Neural cell (in vitro differentiated cells): ENCODE measurements at regions not wholly inside any gene's neighbourhood (a gene's known extent, or its start where the extent isn't known, plus 50 kb on each side); places are given as distances from the start of the nearest gene placed in this dataset.

ENCODE experiments used
- H2AFZ ChIP-seq: fragments of 200-600, 300-800 bp; sonication (generic), shearing (Covaris generic); 2 replicates; pipeline ENCODE4 v1.6.0; 2014; ENCODE audit warnings: low read depth, mild to moderate bottlenecking, antibody characterized with exemption, low read length, moderate library complexity
- H3F3A ChIP-seq: fragments of 200-600 bp; shearing (Covaris generic); 2 replicates; pipeline ENCODE4 v1.6.1; 2016; ENCODE audit warnings: mild to moderate bottlenecking, moderate library complexity, mixed read lengths, antibody characterized with exemption, low read length; ENCODE audit not compliant: insufficient read depth, poor library complexity, severe bottlenecking
- H3K27ac ChIP-seq: fragments of 200-600, 300-800 bp; sonication (generic), shearing (Covaris generic); 2 replicates; pipeline ENCODE4 v1.5.1; 2014; ENCODE audit warnings: mild to moderate bottlenecking, low read length, moderate library complexity
- H3K27me3 ChIP-seq: fragments of 300-800, 200-600 bp; sonication (generic), shearing (Covaris generic); 2 replicates; pipeline ENCODE4 v1.6.0; 2014; ENCODE audit warnings: mild to moderate bottlenecking, low read depth, low read length, moderate library complexity; ENCODE audit not compliant: insufficient read depth
- H3K36me3 ChIP-seq: fragments of 300-800, 200-600 bp; sonication (generic), shearing (Covaris generic); 2 replicates; pipeline ENCODE4 v1.5.1; 2014; ENCODE audit warnings: mild to moderate bottlenecking, antibody characterized with exemption, low read length, moderate library complexity; ENCODE audit not compliant: insufficient read depth
- H3K4me2 ChIP-seq: fragments of 300-800, 200-600 bp; sonication (generic), shearing (Covaris generic); 2 replicates; pipeline ENCODE4 v1.6.0; 2014; ENCODE audit warnings: mild to moderate bottlenecking, low read length
- H3K4me3 ChIP-seq: fragments of 300-800, 200-600 bp; sonication (generic), shearing (Covaris generic); 2 replicates; pipeline ENCODE4 v1.5.1; 2014; ENCODE audit warnings: mild to moderate bottlenecking, low read length, moderate library complexity
- H3K79me2 ChIP-seq: fragments of 200-600 bp; shearing (Covaris generic); replicated peaks from 2 replicates; pipeline ENCODE4 v1.6.0; 2014; ENCODE audit warnings: mild to moderate bottlenecking, low read length, moderate library complexity; ENCODE audit not compliant: insufficient read depth
- H3K9ac ChIP-seq: fragments of 300-800, 200-600 bp; sonication (generic), shearing (Covaris generic); 2 replicates; pipeline ENCODE4 v1.6.1; 2016; ENCODE audit warnings: mild to moderate bottlenecking, low read length, mixed read lengths
- H3K9me2 ChIP-seq: fragments of 200-600 bp; shearing (Covaris generic); 2 replicates; pipeline ENCODE4 v1.6.1; 2016; ENCODE audit warnings: mild to moderate bottlenecking, low read length, mixed read lengths; ENCODE audit not compliant: insufficient read depth
- H3K9me3 ChIP-seq: fragments of 200-600, 300-800 bp; sonication (generic), shearing (Covaris generic); 2 replicates; pipeline ENCODE4 v1.6.1; 2016; ENCODE audit warnings: mild to moderate bottlenecking, mixed run types, low read length, moderate library complexity, mixed read lengths
- H4K20me1 ChIP-seq: fragments of 200-600 bp; shearing (Covaris generic); 2 replicates; pipeline ENCODE4 v1.6.1; 2016; ENCODE audit warnings: mild to moderate bottlenecking, mixed run types; ENCODE audit not compliant: insufficient read depth
- EP300 ChIP-seq: fragments of 450-650 bp; conservative IDR thresholded peaks from 2 replicates; pipeline ENCODE4 v1.6.1; 2014; ENCODE audit warnings: antibody characterized with exemption, mild to moderate bottlenecking, moderate library complexity; ENCODE audit not compliant: poor library complexity, severe bottlenecking
- EZH2 ChIP-seq: fragments of 200-600, 300-800 bp; shearing (Covaris generic), sonication (generic); IDR thresholded peaks from 2 replicates; pipeline ENCODE4 v1.6.1; 2014; ENCODE audit warnings: antibody characterized with exemption, low read length, borderline replicate concordance, mild to moderate bottlenecking; ENCODE audit not compliant: insufficient read depth, poor library complexity, severe bottlenecking
- MXI1 ChIP-seq: fragments of 450-650 bp; conservative IDR thresholded peaks from 2 replicates; pipeline ENCODE4 v1.6.1; 2014; ENCODE audit warnings: antibody characterized with exemption, mild to moderate bottlenecking; ENCODE audit not compliant: poor library complexity, severe bottlenecking
- POLR2AphosphoS5 ChIP-seq: IDR thresholded peaks from 2 replicates; pipeline ENCODE4 v1.6.1; 2012
- RAD21 ChIP-seq: fragments of 450-650 bp; conservative IDR thresholded peaks from 2 replicates; pipeline ENCODE4 v1.6.1; 2014; ENCODE audit warnings: antibody characterized with exemption, mild to moderate bottlenecking, moderate library complexity
- REST ChIP-seq: IDR thresholded peaks from 2 replicates; pipeline ENCODE4 v1.6.1; 2012; ENCODE audit warnings: borderline replicate concordance
- SMC3 ChIP-seq: fragments of 450-650 bp; conservative IDR thresholded peaks from 2 replicates; pipeline ENCODE4 v1.6.1; 2014; ENCODE audit warnings: antibody characterized with exemption, mild to moderate bottlenecking, moderate library complexity; ENCODE audit not compliant: poor library complexity
- TAF1 ChIP-seq: IDR thresholded peaks from 2 replicates; pipeline ENCODE4 v1.6.1; 2012; ENCODE audit warnings: low read depth
- TF ChIP-seq, protein P1 (sequence below): fragments of 450-650 bp; IDR thresholded peaks from 2 replicates; pipeline ENCODE4 v1.5.1; 2014; ENCODE audit warnings: antibody characterized with exemption, mild to moderate bottlenecking, moderate library complexity; ENCODE audit not compliant: poor library complexity, severe bottlenecking

DNA sequence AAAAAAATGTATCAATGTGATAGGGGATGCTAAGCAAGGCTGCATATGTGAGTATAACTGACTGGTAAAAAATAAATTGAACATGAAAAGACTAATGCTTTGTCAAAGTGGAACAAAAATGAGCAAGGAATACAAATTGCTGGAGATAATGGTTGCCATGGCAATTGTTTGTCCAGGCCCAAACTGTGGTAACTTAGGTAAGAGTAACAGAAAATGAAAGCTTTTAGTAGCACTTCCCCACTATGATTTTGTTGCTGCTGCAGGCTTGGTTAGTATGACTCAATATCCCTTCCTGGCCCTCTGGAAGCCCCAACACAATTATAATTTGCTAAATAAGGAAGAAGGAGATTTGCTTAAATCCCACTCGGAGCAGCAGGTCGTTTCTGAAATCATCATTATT is 577.1 kb downstream of the DOK5 start:
- no peaks in the 10 kb centered on the region for H3K9me3 ChIP-seq
- no peaks in the 10 kb centered on the region for H3K79me2 ChIP-seq
- no peak overlapping the region for H3K4me3 ChIP-seq
- no peaks in the 10 kb centered on the region for H3K36me3 ChIP-seq
- H3K27me3 ChIP-seq = no peaks in the 10 kb centered on the region
- no peaks in the 10 kb centered on the region for H3F3A ChIP-seq
- no peak overlapping the region for H3K27ac ChIP-seq
- no peak overlapping the region for H2AFZ ChIP-seq
- TF ChIP-seq RAD21 (no peak), POLR2AphosphoS5 (no peak), SMC3 (no peak), MXI1 (no peak), TAF1 (no peak), REST (no peak)
- TF ChIP-seq, protein P1, sequence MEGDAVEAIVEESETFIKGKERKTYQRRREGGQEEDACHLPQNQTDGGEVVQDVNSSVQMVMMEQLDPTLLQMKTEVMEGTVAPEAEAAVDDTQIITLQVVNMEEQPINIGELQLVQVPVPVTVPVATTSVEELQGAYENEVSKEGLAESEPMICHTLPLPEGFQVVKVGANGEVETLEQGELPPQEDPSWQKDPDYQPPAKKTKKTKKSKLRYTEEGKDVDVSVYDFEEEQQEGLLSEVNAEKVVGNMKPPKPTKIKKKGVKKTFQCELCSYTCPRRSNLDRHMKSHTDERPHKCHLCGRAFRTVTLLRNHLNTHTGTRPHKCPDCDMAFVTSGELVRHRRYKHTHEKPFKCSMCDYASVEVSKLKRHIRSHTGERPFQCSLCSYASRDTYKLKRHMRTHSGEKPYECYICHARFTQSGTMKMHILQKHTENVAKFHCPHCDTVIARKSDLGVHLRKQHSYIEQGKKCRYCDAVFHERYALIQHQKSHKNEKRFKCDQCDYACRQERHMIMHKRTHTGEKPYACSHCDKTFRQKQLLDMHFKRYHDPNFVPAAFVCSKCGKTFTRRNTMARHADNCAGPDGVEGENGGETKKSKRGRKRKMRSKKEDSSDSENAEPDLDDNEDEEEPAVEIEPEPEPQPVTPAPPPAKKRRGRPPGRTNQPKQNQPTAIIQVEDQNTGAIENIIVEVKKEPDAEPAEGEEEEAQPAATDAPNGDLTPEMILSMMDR = no peak
- H3K9me2 ChIP-seq = no peaks in the 10 kb centered on the region
- no peak overlapping the region for H3K4me2 ChIP-seq
- no peaks in the 10 kb centered on the region for H4K20me1 ChIP-seq
- no peak overlapping the region for H3K9ac ChIP-seq

- no peaks in the 10 kb centered on the region for H3F3A ChIP-seq
- TF ChIP-seq EZH2 (no peak), TAF1 (no peak), POLR2AphosphoS5 (no peak), RAD21 (no peak), SMC3 (no peak), EP300 (no peak), REST (no peak), MXI1 (no peak)
- TF ChIP-seq, protein P1 = no peak
- H2AFZ ChIP-seq = no peak overlapping the region
- H3K36me3 ChIP-seq = no peaks in the 10 kb centered on the region
- no peak overlapping the region for H3K9ac ChIP-seq
- H4K20me1 ChIP-seq = no peaks in the 10 kb centered on the region
- no peak overlapping the region for H3K4me2 ChIP-seq
- H3K9me2 ChIP-seq = no peaks in the 10 kb centered on the region
- H3K4me3 ChIP-seq = no peak overlapping the region
- no peak overlapping the region for H3K27ac ChIP-seq
- H3K9me3 ChIP-seq = no peaks in the 10 kb centered on the region
- no peaks in the 10 kb centered on the region for H3K27me3 ChIP-seq
- no peaks in the 10 kb centered on the region for H3K79me2 ChIP-seq
Observed at GRCh38 chr20:55038684-55039083, 563.3 kb downstream of the DOK5 start.
